Mesodermal cell (in vitro differentiated cells): ENCODE measurements at regions not wholly inside any gene's neighbourhood (a gene's known extent, or its start where the extent isn't known, plus 50 kb on each side); places are given as distances from the start of the nearest gene placed in this dataset.

Source experiments
- H3K27ac ChIP-seq: 2 replicates; pipeline ENCODE4 v1.7.0; 2013; ENCODE audit warnings: mild to moderate bottlenecking, low read depth, low read length, moderate library complexity; ENCODE audit not compliant: severe bottlenecking
- H3K36me3 ChIP-seq: 2 replicates; pipeline ENCODE4 v1.7.1; 2013; ENCODE audit warnings: mild to moderate bottlenecking, low read length, moderate library complexity; ENCODE audit not compliant: control insufficient read depth, insufficient read depth
- H3K4me1 ChIP-seq: one replicate; pipeline ENCODE4 v1.7.1; 2013; ENCODE audit warnings: mild to moderate bottlenecking, low read length; ENCODE audit not compliant: insufficient read depth, control insufficient read depth, poor library complexity, severe bottlenecking
- H3K4me3 ChIP-seq: 2 replicates; pipeline ENCODE4 v1.7.0; 2013; ENCODE audit warnings: low read length, control low read depth, mild to moderate bottlenecking; ENCODE audit not compliant: insufficient read depth, poor library complexity, severe bottlenecking; ENCODE audit errors: extremely low read depth
- H3K9me3 ChIP-seq: 2 replicates; pipeline ENCODE4 v1.7.1; 2013; ENCODE audit warnings: mild to moderate bottlenecking, low read length, moderate library complexity; ENCODE audit not compliant: control insufficient read depth
- WGBS, 2 experiments: methylation state at CpG; one replicate each; pipeline ENCODE4 v1.1.5; 2013; ENCODE audit warnings: missing lambda C conversion rate in 2 of 2; ENCODE audit not compliant: insufficient coverage in 2 of 2; 5-methylcytosine and 5-hydroxymethylcytosine counted together

DNA sequence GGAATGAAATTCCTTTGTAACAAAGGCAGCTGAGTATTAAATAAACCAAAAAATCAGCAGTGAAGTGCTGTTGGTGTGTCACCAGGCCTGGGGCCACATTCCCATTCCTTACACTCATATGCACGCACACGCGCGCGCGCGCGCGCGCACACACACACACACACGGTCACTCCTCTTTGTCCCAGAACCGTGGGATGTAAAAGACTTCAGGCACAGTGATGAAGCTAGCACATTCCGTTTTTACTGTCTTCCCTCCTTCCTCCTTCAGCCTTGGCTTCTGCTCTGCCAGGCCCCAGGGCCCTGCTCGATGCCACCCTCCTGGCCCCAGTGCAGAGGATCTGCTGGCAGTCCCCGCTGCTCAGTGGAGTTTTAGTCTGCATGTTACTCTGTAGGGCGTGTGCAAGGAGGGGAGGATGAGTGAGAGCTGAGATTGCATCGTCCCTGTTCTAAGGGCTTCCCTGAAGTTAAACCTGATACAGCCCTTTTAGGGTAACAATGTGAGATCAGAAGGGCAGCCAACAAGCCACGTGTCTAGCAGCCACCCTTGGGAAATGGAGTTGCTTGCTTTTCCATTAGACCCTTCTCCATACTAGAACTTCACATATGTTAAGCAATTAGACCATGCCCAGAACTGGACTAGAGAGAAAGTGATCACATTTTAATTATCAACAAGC is 71.7 kb upstream of the WDR26 start:
- 67 to 80% methylated on average over 7 to 18 of the region's 18 CpGs for WGBS, 2 experiments
- H3K36me3 ChIP-seq: no peaks in the 10 kb centered on the region
- no peaks in the 10 kb centered on the region for H3K9me3 ChIP-seq
- no peak overlapping the region for H3K4me3 ChIP-seq
- H3K4me1 ChIP-seq: peaks cover 29% of the 10 kb centered on the region
- no peak overlapping the region for H3K27ac ChIP-seq

DNA sequence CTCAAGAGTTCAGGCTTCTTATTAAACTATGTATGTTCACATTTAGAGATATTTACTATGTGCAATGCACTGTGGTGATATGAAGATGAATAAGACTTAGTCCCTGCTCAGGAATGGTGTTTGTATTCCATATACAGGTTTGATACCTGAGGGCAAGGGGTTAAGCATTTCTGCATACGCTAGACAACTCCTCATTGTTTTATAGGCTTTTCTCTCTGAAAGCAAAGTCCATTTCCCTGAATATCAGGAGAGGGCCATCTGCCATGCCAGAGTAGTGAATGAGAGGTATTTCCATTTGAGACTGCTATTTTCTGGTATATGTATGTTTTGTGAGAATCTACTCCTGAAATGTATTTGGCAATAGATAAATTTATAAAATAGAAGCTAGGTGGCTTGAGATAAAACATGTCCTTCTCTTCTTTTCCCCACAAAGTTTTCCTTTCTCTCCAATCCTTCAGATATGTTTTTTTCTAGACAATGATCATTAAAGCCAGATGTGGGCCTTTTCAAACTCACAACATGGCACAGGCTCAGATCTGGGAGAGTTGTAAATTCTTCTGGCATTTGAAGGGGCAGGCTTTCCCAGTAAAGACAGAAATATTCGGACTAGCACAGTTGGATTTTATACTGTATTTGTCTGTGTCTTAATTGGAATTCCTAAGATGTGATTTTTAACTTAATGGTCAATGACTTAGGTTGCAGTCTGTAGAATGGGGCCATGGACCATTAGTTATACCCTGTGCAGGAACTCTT is 73.3 kb upstream of the WDR26 start:
- no peaks in the 10 kb centered on the region for H3K9me3 ChIP-seq
- no peak overlapping the region for H3K4me3 ChIP-seq
- no peaks in the 10 kb centered on the region for H3K36me3 ChIP-seq
- peaks cover 20% of the 10 kb centered on the region for H3K4me1 ChIP-seq
- 85 to 100% methylated on average over 1 to 2 of the region's 2 CpGs for WGBS, 2 experiments
- H3K27ac ChIP-seq: no peak overlapping the region

DNA sequence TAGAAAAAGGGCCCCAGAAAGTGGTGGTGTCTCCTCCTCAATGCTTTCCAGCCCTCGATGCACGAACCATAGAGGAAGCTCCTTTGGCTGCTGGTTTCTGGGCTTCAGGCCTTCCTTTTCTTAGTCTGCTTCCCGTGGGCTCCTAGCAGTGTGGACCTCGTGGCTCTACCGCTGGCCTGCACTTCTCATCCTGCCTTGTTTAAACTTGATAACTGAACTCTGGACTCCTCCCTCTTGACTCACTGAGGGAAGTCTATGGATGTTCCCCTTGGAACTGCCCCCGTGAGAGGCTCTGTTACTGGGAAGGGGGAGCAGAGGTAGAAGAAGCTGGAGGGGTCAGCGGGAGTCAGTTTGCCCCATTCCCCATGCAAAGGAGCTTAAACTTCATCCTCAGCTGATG is 75.3 kb upstream of the WDR26 start:
- Histone ChIP-seq H3K9me3 (no peaks in the 10 kb centered on the region), H3K4me3 (no peak overlapping the region), H3K4me1 (peaks cover 20% of the 10 kb centered on the region), H3K27ac (no peak overlapping the region), H3K36me3 (no peaks in the 10 kb centered on the region)
- WGBS, 2 experiments: 83 to 92% methylated on average over 6 of the region's 7 CpGs

DNA sequence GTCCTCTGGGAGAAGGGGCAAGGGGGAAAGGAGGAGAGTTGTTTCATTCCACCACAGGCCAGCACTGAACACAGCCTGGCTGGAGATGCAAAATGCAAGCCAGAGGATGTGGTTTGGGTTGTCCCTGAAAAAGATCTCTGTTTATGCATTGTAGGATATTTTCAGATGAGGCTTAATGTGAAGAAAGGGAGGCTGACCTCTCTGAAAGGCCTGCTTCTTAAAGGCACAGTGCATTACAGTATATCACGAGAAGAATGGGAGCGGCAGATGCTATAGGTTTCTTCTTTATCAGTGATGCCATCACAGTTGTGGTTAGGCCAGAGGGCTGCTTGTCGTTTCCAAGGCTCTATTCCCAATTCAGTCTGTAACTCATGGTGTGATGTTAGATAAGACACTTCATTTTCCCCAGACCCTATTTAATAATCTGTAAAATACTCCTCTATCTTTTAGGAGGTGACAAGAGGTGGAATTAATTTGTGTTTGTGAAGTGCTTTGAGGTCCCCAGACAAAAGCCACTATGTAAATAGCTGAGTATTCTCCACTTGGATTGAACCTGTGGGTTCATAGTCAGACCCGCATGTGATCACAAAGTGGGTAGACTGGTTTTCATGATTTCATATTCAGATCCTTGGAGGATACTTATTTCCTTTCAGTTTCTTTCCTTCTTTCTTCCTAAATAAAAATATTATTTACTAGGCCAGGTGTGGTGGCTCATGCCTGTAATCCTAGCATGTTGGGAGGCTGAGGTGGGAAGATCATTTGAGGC is 76.5 kb upstream of the WDR26 start:
- no peak overlapping the region for H3K27ac ChIP-seq
- H3K4me1 ChIP-seq: peaks cover 17% of the 10 kb centered on the region
- no peaks in the 10 kb centered on the region for H3K9me3 ChIP-seq
- no peaks in the 10 kb centered on the region for H3K36me3 ChIP-seq
- no peak overlapping the region for H3K4me3 ChIP-seq
- WGBS, 2 experiments: 71 to 83% methylated on average over 2 of the region's 4 CpGs

DNA sequence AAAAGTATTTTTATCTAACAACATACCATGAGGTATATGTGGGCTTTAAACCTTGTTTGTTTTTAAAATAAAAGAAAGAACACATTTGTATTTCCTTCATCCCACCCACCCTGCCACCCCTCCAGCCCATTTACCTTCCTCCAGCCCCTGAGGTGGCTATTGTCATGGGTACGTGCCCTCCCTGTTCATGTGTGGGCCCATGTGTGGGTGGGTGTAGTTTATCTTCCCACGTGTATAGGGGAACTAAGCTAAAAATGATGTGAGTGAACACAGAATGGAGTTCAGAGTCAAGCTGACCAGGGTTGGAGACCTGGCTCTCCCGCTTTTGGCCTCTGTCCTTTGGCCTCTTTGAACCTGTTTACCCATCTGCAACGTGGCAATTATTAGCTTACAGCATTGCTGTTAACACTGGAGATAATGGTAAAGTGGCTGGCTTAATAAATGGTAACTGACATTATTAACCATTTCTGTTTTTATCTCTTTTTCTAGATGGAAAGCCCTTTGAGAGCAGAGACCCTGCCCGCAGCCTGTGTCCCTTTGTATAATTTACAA is 78.1 kb upstream of the WDR26 start:
- H3K27ac ChIP-seq: no peak overlapping the region
- H3K4me1 ChIP-seq: peaks cover 18% of the 10 kb centered on the region
- H3K36me3 ChIP-seq: no peaks in the 10 kb centered on the region
- H3K4me3 ChIP-seq: no peak overlapping the region
- H3K9me3 ChIP-seq: no peaks in the 10 kb centered on the region
- 89% methylated on average over 3 of the region's 5 CpGs; no CpG with 5 or more reads in 1 of the 2 experiments for WGBS, 2 experiments

DNA sequence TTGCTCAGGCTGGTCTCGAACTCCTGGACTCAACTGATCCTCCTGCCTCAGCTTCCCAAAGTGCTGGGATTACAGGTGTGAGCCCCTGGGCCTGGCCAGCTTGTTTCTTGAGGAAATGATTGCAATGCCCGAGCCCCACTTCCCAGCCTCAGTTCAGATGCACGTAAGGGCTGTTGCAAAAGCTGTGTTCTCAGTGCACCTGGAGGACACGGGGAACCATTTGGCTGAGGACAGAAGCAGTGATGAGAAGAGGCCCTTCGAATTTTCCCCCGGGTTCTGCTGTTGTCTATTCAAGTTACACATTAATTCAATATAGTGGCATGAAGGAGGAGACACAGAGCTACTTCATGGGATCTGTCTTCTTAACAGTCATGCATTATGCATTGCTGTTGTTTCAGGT is 78.8 kb upstream of the WDR26 start:
- no peaks in the 10 kb centered on the region for H3K9me3 ChIP-seq
- H3K36me3 ChIP-seq: no peaks in the 10 kb centered on the region
- WGBS, 2 experiments: 73 to 75% methylated on average over 5 to 6 of the region's 6 CpGs

DNA sequence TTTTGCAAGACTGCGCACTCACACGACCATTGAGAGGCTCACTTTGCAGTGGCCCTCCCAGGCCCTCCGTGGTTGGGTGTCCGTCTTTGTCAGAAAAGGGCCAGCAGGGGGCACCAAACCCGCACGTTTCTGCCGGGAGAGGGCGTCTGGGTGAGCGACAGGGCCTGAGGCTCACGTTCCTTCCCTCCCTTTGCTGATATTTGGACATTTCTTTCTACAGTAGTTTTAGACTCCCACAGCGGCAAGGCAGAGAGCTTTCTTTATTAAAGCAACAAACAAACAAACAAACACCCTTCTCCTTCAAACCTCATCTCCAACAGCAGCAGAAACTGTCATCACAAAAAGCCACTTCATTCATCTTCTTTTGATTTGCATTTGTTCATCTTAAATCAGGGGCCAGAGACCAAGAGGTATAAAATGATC is 79.2 kb upstream of the WDR26 start:
- H3K4me3 ChIP-seq: no peak overlapping the region
- H3K4me1 ChIP-seq: peaks cover 23% of the 10 kb centered on the region
- H3K9me3 ChIP-seq: no peaks in the 10 kb centered on the region
- H3K36me3 ChIP-seq: no peaks in the 10 kb centered on the region
- 8 to 11% methylated on average over 11 of the region's 11 CpGs for WGBS, 2 experiments
- no peak overlapping the region for H3K27ac ChIP-seq

More for the DNA sequence above, 78.8 kb upstream of the WDR26 start:
- Histone ChIP-seq H3K4me1 (peaks cover 22% of the 10 kb centered on the region), H3K4me3 (no peak overlapping the region), H3K27ac (no peak overlapping the region)

DNA sequence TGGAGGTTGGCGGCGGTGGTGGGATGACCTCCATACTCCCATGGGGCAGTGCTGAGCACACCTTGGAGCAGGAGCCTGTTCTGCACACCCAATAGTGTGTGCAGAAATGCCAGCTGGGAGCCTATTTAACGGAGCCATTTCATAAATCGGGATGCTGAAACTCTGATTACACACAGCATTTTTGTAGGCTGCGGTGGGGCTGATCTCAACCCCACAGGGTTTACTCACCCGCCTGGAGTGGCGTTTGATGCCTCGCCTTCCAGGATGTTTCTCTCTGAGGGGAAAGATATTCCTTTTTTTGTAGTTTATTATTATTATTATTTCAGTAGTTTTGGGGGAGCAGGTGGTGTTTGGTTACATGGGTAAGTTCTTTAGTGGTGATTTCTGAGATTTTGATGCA is 82.6 kb upstream of the WDR26 start:
- Histone ChIP-seq H3K4me3 (no peak overlapping the region), H3K36me3 (no peaks in the 10 kb centered on the region), H3K4me1 (peaks cover 16% of the 10 kb centered on the region), H3K9me3 (no peaks in the 10 kb centered on the region), H3K27ac (no peak overlapping the region)
- 92 to 94% methylated on average over 5 to 6 of the region's 8 CpGs for WGBS, 2 experiments

DNA sequence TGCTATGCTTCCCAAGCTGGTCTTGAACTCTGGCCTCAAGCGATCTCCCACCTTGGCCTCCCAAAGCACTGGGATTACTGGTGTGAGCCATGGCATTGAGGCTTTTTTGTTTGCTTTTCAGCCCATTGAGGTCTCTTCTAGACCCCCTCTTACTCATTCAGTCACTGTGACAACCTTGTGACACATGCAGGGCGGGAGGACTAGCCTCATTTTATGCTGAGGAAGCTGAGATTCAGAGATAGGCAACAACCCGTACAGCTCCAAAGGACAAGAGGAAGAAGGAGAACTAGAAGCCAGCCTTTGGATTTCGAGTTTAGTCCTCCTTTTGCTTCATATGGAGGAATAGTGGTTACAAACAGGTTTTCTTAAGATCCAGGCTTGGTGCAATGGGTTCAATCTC is 83.9 kb upstream of the WDR26 start:
- 88 to 89% methylated on average over 2 to 3 of the region's 4 CpGs for WGBS, 2 experiments
- Histone ChIP-seq H3K27ac (no peak overlapping the region), H3K4me1 (peaks cover 17% of the 10 kb centered on the region), H3K9me3 (no peaks in the 10 kb centered on the region), H3K4me3 (no peak overlapping the region), H3K36me3 (no peaks in the 10 kb centered on the region)

DNA sequence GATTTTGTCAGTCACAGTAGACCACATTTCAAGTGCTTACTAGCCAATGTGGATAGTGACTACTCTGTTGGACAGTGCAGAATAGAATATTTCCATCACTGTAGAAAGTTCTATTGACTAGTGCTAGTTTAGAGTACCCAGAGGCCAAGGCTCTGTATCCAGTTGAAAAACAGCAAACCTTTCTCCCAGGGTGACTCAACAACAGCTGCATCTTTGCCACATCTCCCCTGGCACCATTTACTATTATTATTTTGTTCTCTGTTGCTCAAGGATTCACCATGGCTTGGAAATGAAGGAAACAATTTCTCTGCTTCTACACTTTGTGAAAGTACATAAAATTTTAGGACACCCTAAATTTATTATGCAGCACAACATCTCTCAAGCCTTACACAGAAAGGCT is 85.3 kb upstream of the WDR26 start:
- no peaks in the 10 kb centered on the region for H3K36me3 ChIP-seq
- peaks cover 22% of the 10 kb centered on the region for H3K4me1 ChIP-seq
- H3K27ac ChIP-seq: no peak overlapping the region
- no peak overlapping the region for H3K4me3 ChIP-seq
- no peaks in the 10 kb centered on the region for H3K9me3 ChIP-seq
